ENCODE measurements at regions not wholly inside any gene's neighbourhood (a gene's known extent, or its start where the extent isn't known, plus 50 kb on each side); places are given as distances from the start of the nearest gene placed in this dataset.
"Not testable (repeated sequence)": the region's sequence is repeated elsewhere in the genome, so short reads cannot be mapped to it uniquely, and the experiment has no call there.

GRCh38 chr6:141969768-141970415 lies 162.8 kb upstream of the GJE1 start:
- not testable (repeated sequence) for DNase-seq (ENCODE audit: low read depth in 1 of 2, low spot score in 1 of 2)

GRCh38 chr6:141969201-141969600 lies 163.5 kb upstream of the GJE1 start:
- DNase-seq (ENCODE audit: low read depth in 1 of 2, low spot score in 1 of 2) = no peak

GRCh38 chr6:141968632-141969031 lies 164.1 kb upstream of the GJE1 start:
- no peak for DNase-seq (ENCODE audit: low read depth in 1 of 2, low spot score in 1 of 2)

- DNase-seq (ENCODE audit: low read depth in 1 of 2, low spot score in 1 of 2) = no peak
These were observed 167.6 kb upstream of the GJE1 start for GRCh38 chr6:141965016-141965545.

- DNase-seq (ENCODE audit: low read depth in 1 of 2, low spot score in 1 of 2) = no peak
These were observed 169.0 kb upstream of the GJE1 start for GRCh38 chr6:141963543-141964295.

- no peak for DNase-seq (ENCODE audit: low read depth in 1 of 2, low spot score in 1 of 2)
These were observed 175.5 kb upstream of the GJE1 start for GRCh38 chr6:141957271-141957670.

- DNase-seq (ENCODE audit: low read depth in 1 of 2, low spot score in 1 of 2) = no peak
These were observed 175.9 kb upstream of the GJE1 start for GRCh38 chr6:141956868-141957267.

- DNase-seq (ENCODE audit: low read depth in 1 of 2, low spot score in 1 of 2) = no peak
These were observed 176.5 kb upstream of the GJE1 start for GRCh38 chr6:141956046-141956761.

- no peak for DNase-seq (ENCODE audit: low read depth in 1 of 2, low spot score in 1 of 2)
These were observed 179.7 kb upstream of the GJE1 start for GRCh38 chr6:141953072-141953471.

GRCh38 chr6:141946502-141946901 lies 186.2 kb upstream of the GJE1 start:
- DNase-seq (ENCODE audit: low read depth in 1 of 2, low spot score in 1 of 2) = no peak

- DNase-seq (ENCODE audit: low read depth in 1 of 2, low spot score in 1 of 2) = no peak
These were observed 194.1 kb upstream of the GJE1 start for GRCh38 chr6:141938664-141939063.

GRCh38 chr6:141932685-141933084 lies 200.0 kb upstream of the GJE1 start:
- no peak for DNase-seq (ENCODE audit: low read depth in 1 of 2, low spot score in 1 of 2)

GRCh38 chr6:141926200-141926900 lies 206.4 kb upstream of the GJE1 start:
- not testable (repeated sequence) for DNase-seq (ENCODE audit: low read depth in 1 of 2, low spot score in 1 of 2)

- DNase-seq (ENCODE audit: low read depth in 1 of 2, low spot score in 1 of 2) = no peak
These were observed 207.7 kb upstream of the GJE1 start for GRCh38 chr6:141925001-141925400.

GRCh38 chr6:141922898-141923297 lies 209.8 kb upstream of the GJE1 start:
- no peak for DNase-seq (ENCODE audit: low read depth in 1 of 2, low spot score in 1 of 2)

- DNase-seq (ENCODE audit: low read depth in 1 of 2, low spot score in 1 of 2) = not testable (repeated sequence)
These were observed 215.8 kb upstream of the GJE1 start for GRCh38 chr6:141916682-141917505.

GRCh38 chr6:141914646-141915045 lies 218.1 kb upstream of the GJE1 start:
- no peak for DNase-seq (ENCODE audit: low read depth in 1 of 2, low spot score in 1 of 2)

- no peak for DNase-seq (ENCODE audit: low read depth in 1 of 2, low spot score in 1 of 2)
These were observed 226.1 kb upstream of the GJE1 start for GRCh38 chr6:141906569-141907080.

- no peak for DNase-seq (ENCODE audit: low read depth in 1 of 2, low spot score in 1 of 2)
These were observed 242.1 kb upstream of the GJE1 start for GRCh38 chr6:141890661-141891060.

GRCh38 chr6:141884850-141885249 lies 247.9 kb upstream of the GJE1 start:
- no peak for DNase-seq (ENCODE audit: low read depth in 1 of 2, low spot score in 1 of 2)
